Peyer's patch (tissue), 4 donors: ENCODE measurements at regions not wholly inside any gene's neighbourhood (a gene's known extent, or its start where the extent isn't known, plus 50 kb on each side); places are given as distances from the start of the nearest gene placed in this dataset.

ENCODE experiments used
- DNase-seq, 3 donors: peaks; one replicate each; pipeline ENCODE4 v3.0.0-alpha.2; 2017 to 2019
- H3K27ac ChIP-seq, 4 donors: fragments of 200-600 bp; sonication (generic); one replicate each; pipeline ENCODE4 v1.5.1; 2016 to 2019
- H3K27me3 ChIP-seq, 2 donors: fragments of 200-600 bp; sonication (generic); one replicate each; pipeline ENCODE4 v1.5.1; 2019
- H3K36me3 ChIP-seq, 3 donors: fragments of 200-600 bp; sonication (generic); one replicate each; pipeline ENCODE4 v1.5.1; 2016 to 2019
- H3K4me1 ChIP-seq, 4 donors: fragments of 200-600 bp; sonication (generic); one replicate each; pipeline ENCODE4 v1.5.1; 2016 to 2019
- H3K4me3 ChIP-seq, 4 donors: fragments of 200-600 bp; sonication (generic); 1 replicate in 3 of 4; 2 replicates in 1 of 4; pipeline ENCODE4 v1.5.1; 2016 to 2019; ENCODE audit warnings: mild to moderate bottlenecking in 1 of 4
- H3K9me3 ChIP-seq, 4 donors: fragments of 200-600 bp; sonication (generic); one replicate each; pipeline ENCODE4 v1.5.1; 2016 to 2019; ENCODE audit warnings: mild to moderate bottlenecking in 1 of 4
- POLR2A ChIP-seq, 2 donors: fragments of 450-650 bp; IDR thresholded peaks; one replicate each; pipeline ENCODE4 v1.5.1; 2017; ENCODE audit warnings: antibody characterized with exemption in 2 of 2, mild to moderate bottlenecking in 2 of 2, moderate library complexity in 2 of 2
- TF ChIP-seq, protein P1 (sequence below), 6 experiments: fragments of 450-650 bp in 4 of 6; fragments of 200-600 bp in 2 of 6; sonication (generic) in 1 of 6; IDR thresholded peaks; one replicate each; pipeline ENCODE4 v1.5.1; 2017 to 2019; ENCODE audit warnings: antibody characterized with exemption in 6 of 6, mild to moderate bottlenecking in 3 of 6, moderate library complexity in 1 of 6

GRCh38 chr5:174425271-174425963, 299.0 kb upstream of the MSX2 start:
- no peaks in the 10 kb centered on the region for H3K27me3 ChIP-seq
- H3K27ac ChIP-seq, result no peak overlapping the region
- H3K9me3 ChIP-seq, result no peaks in the 10 kb centered on the region
- peak in 2 of 3 donors; percentile 48 to 64 for DNase-seq
- H3K36me3 ChIP-seq, result no peaks in the 10 kb centered on the region
- no peaks in the 10 kb centered on the region for H3K4me1 ChIP-seq
- no peak overlapping the region for H3K4me3 ChIP-seq
- TF ChIP-seq POLR2A (IDR thresholded peaks at IDR 0.05), result no peak
- TF ChIP-seq, protein P1, sequence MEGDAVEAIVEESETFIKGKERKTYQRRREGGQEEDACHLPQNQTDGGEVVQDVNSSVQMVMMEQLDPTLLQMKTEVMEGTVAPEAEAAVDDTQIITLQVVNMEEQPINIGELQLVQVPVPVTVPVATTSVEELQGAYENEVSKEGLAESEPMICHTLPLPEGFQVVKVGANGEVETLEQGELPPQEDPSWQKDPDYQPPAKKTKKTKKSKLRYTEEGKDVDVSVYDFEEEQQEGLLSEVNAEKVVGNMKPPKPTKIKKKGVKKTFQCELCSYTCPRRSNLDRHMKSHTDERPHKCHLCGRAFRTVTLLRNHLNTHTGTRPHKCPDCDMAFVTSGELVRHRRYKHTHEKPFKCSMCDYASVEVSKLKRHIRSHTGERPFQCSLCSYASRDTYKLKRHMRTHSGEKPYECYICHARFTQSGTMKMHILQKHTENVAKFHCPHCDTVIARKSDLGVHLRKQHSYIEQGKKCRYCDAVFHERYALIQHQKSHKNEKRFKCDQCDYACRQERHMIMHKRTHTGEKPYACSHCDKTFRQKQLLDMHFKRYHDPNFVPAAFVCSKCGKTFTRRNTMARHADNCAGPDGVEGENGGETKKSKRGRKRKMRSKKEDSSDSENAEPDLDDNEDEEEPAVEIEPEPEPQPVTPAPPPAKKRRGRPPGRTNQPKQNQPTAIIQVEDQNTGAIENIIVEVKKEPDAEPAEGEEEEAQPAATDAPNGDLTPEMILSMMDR (IDR thresholded peaks at IDR 0.05), result no peak

GRCh38 chr5:174425964-174426290, 298.5 kb upstream of the MSX2 start:
- TF ChIP-seq POLR2A (IDR thresholded peaks at IDR 0.05), result no peak
- TF ChIP-seq, protein P1 (IDR thresholded peaks at IDR 0.05), result no peak
- Histone ChIP-seq H3K36me3 (no peaks in the 10 kb centered on the region), H3K9me3 (no peaks in the 10 kb centered on the region), H3K27ac (no peak overlapping the region), H3K4me1 (no peaks in the 10 kb centered on the region), H3K4me3 (no peak overlapping the region), H3K27me3 (no peaks in the 10 kb centered on the region)
- no peak for DNase-seq

- TF ChIP-seq, protein P1 (IDR thresholded peaks at IDR 0.05), result no peak
- TF ChIP-seq POLR2A (IDR thresholded peaks at IDR 0.05), result no peak
- Histone ChIP-seq H3K27me3 (no peaks in the 10 kb centered on the region), H3K9me3 (no peaks in the 10 kb centered on the region), H3K27ac (no peak overlapping the region), H3K4me1 (no peaks in the 10 kb centered on the region), H3K36me3 (no peaks in the 10 kb centered on the region), H3K4me3 (no peak overlapping the region)
- DNase-seq, result no peak
These were observed 298.0 kb upstream of the MSX2 start for GRCh38 chr5:174426388-174426787.

GRCh38 chr5:174426851-174427250, 297.5 kb upstream of the MSX2 start:
- DNase-seq, result no peak
- Histone ChIP-seq H3K4me1 (no peaks in the 10 kb centered on the region), H3K36me3 (no peaks in the 10 kb centered on the region), H3K27me3 (no peaks in the 10 kb centered on the region), H3K9me3 (no peaks in the 10 kb centered on the region), H3K27ac (no peak overlapping the region), H3K4me3 (no peak overlapping the region)
- TF ChIP-seq, protein P1 (IDR thresholded peaks at IDR 0.05), result no peak
- no peak for TF ChIP-seq POLR2A (IDR thresholded peaks at IDR 0.05)

GRCh38 chr5:174427304-174427703, 297.1 kb upstream of the MSX2 start:
- TF ChIP-seq, protein P1 (IDR thresholded peaks at IDR 0.05), result no peak
- TF ChIP-seq POLR2A (IDR thresholded peaks at IDR 0.05), result no peak

DNA sequence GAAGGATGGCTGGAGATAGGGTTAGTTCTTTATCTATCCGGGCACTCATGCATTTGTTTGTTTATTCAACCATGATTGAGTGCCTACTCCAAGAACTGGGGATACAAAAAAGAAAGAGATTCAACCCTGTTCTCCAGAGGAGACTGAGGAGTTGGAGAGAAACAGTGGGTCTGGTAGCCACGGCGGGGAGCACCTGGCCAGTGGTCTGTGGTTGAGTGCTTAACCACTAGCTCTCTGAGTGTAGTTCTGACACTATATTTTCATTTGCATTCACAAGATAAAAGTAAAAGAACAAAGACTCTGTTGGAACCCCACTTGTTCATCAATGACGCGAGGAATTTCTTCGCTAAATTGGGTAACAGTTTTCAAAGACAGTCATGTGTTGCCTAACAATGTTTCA, 295.5 kb upstream of the MSX2 start:
- no peak overlapping the region for H3K27ac ChIP-seq
- no peaks in the 10 kb centered on the region for H3K4me1 ChIP-seq
- no peaks in the 10 kb centered on the region for H3K27me3 ChIP-seq
- H3K36me3 ChIP-seq, result no peaks in the 10 kb centered on the region
- H3K9me3 ChIP-seq, result no peaks in the 10 kb centered on the region
- no peak for TF ChIP-seq POLR2A (IDR thresholded peaks at IDR 0.05)
- TF ChIP-seq, protein P1 (IDR thresholded peaks at IDR 0.05), result no peak
- no peak for DNase-seq
- no peak overlapping the region for H3K4me3 ChIP-seq

More at GRCh38 chr5:174427304-174427703, 297.1 kb upstream of the MSX2 start:
- no peak overlapping the region for H3K27ac ChIP-seq
- no peaks in the 10 kb centered on the region for H3K9me3 ChIP-seq
- H3K4me3 ChIP-seq, result no peak overlapping the region
- H3K36me3 ChIP-seq, result no peaks in the 10 kb centered on the region
- peak in 1 of 3 donors; percentile 57 for DNase-seq
- H3K4me1 ChIP-seq, result no peaks in the 10 kb centered on the region
- no peaks in the 10 kb centered on the region for H3K27me3 ChIP-seq
